Pancreas (tissue), 10 donors: ENCODE measurements at regions not wholly inside any gene's neighbourhood (a gene's known extent, or its start where the extent isn't known, plus 50 kb on each side); places are given as distances from the start of the nearest gene placed in this dataset.

Source experiments
- ATAC-seq, 4 donors: fragments of 200-7000 bp; cut with Tn5 transposase; one replicate each; pipeline versions ENCODE4 v1.8.0 to v1.9.1; 2020; ENCODE audit warnings: mild to moderate bottlenecking in 4 of 4, moderate library complexity in 4 of 4
- DNase-seq, 6 donors: peaks; one replicate each; pipeline ENCODE4 v3.0.0-alpha.2; 2020
- FAIRE-seq: peaks from 2 replicates; lab custom pipeline; 2012; peaks lifted over from hg19 to GRCh38; lab: Jason Lieb, UNC
- H3K27ac ChIP-seq, 4 donors: fragments of 200-600 bp; sonication (generic); 1 replicate in 3 of 4; 2 replicates in 1 of 4; pipeline versions ENCODE4 v1.5.0 to v1.8.0; 2020
- H3K27me3 ChIP-seq, 4 donors: fragments of 200-600 bp; one replicate each; pipeline ENCODE4 v1.8.0; 2021
- H3K36me3 ChIP-seq, 3 donors: fragments of 200-600 bp; sonication (generic) in 1 of 3; one replicate each; pipeline versions ENCODE4 v1.5.0 to v1.8.0; 2020 to 2021
- H3K4me1 ChIP-seq, 3 donors: fragments of 200-600 bp; one replicate each; pipeline ENCODE4 v1.8.0; 2021
- H3K4me3 ChIP-seq, 4 donors: fragments of 200-600 bp; sonication (generic) in 2 of 4; one replicate each; pipeline versions ENCODE4 v1.5.0 to v1.8.0; 2020 to 2021
- H3K9me3 ChIP-seq, 4 donors: fragments of 200-600 bp; one replicate each; pipeline ENCODE4 v1.8.0; 2021
- WGBS, 2 donors: extraction: QIAGEN DNeasy Blood & Tissue Kit; methylation state at CpG; one replicate each; pipeline ENCODE4 v1.1.7; 2013; 5-methylcytosine and 5-hydroxymethylcytosine counted together
- intact Hi-C, 3 donors: fragments of 100-400 bp; cut with DNase I; formaldehyde crosslinking; loops; one replicate each; pipeline versions ENCODE4 v1.11.1 to v1.14.2; 2022
- TF ChIP-seq, protein P1 (sequence below), 4 donors: fragments of 200-600 bp; sonication (generic) in 3 of 4; IDR thresholded peaks; one replicate each; pipeline versions ENCODE4 v1.5.0 to v1.8.0; 2021; ENCODE audit warnings: antibody characterized with exemption in 4 of 4
- donor health status: healthy with polysubstance abuse.
- donor health status: DM: no; HTN: no; CAD: no; lungs with moderate emphysema.
- donor health status: DM: no; HTN: no; CAD: no.
- donor health status: control.
- donor health status: control.
- donor health status: Bipolar disorder and iron deficiency.
- donor health status: DM: yes; HTN: yes; CAD: no.
- donor health status: DM: no; HTN: no; CAD: no.
- donor health status: DM: no; HTN: no; CAD: no.
- donor health status: DM: yes; HTN: yes; CAD: no.

DNA sequence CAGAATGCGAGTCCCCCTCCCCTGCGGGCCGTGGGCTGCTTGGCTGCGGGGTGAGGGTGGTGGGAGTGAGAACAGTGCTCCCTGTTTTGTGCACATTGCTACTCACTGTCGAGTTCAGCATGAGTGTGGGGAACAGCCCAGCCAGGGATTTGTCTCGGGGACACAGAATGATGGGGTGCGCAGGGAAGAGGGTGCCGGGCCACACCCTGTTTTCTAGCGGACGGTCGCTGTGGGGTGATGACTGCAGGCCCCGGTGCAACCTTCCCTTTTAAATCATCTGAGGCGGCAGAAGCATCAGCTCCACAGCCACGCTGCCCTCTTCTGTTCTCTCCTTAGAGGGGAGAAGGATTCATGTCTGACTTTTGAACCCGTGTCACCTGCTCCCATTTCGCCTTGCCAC lies 1051.2 kb downstream of the TBC1D22A start:
- DNase-seq (no peak), ATAC-seq (no peak), FAIRE-seq (no peak)
- Histone ChIP-seq H3K27ac (no peak overlapping the region), H3K4me3 (no peak overlapping the region), H3K4me1 (no peaks in the 10 kb centered on the region), H3K36me3 (no peaks in the 10 kb centered on the region), H3K9me3 (no peaks in the 10 kb centered on the region), H3K27me3 (no peaks in the 10 kb centered on the region)
- TF ChIP-seq, protein P1, sequence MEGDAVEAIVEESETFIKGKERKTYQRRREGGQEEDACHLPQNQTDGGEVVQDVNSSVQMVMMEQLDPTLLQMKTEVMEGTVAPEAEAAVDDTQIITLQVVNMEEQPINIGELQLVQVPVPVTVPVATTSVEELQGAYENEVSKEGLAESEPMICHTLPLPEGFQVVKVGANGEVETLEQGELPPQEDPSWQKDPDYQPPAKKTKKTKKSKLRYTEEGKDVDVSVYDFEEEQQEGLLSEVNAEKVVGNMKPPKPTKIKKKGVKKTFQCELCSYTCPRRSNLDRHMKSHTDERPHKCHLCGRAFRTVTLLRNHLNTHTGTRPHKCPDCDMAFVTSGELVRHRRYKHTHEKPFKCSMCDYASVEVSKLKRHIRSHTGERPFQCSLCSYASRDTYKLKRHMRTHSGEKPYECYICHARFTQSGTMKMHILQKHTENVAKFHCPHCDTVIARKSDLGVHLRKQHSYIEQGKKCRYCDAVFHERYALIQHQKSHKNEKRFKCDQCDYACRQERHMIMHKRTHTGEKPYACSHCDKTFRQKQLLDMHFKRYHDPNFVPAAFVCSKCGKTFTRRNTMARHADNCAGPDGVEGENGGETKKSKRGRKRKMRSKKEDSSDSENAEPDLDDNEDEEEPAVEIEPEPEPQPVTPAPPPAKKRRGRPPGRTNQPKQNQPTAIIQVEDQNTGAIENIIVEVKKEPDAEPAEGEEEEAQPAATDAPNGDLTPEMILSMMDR (IDR thresholded peaks at IDR 0.05) = no peak
- intact Hi-C loops = no loop called here
- 60 to 69% methylated on average over 16 of the region's 16 CpGs for WGBS, 2 donors

DNA sequence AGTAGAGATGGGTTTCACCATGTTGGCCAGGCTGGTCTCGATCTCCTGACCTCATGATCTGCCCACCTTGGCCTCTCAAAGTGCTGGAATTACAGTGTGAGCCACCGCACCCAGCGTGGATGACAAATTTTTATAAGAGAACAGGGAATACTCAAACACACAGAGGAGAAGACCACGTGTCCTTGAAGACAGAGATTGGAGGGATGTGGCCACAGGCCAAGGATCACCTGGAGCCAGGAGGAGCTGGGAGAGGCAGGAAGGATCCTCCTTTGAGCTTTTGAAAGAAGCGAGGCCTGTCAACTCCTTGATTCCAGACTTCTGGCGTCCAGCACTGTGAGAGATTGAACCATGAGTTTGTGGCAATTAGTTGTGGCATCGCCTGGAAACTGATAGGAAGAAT lies 1049.5 kb downstream of the TBC1D22A start:
- WGBS, 2 donors = 55 to 68% methylated on average over 7 of the region's 7 CpGs
- FAIRE-seq = no peak
- H3K4me1 ChIP-seq = no peaks in the 10 kb centered on the region
- ATAC-seq = no peak
- no peaks in the 10 kb centered on the region for H3K27me3 ChIP-seq
- H3K27ac ChIP-seq = no peak overlapping the region
- intact Hi-C loops = no loop called here
- H3K4me3 ChIP-seq = no peak overlapping the region
- DNase-seq = no peak
- no peaks in the 10 kb centered on the region for H3K36me3 ChIP-seq
- no peaks in the 10 kb centered on the region for H3K9me3 ChIP-seq
- TF ChIP-seq, protein P1 (IDR thresholded peaks at IDR 0.05) = no peak

- Histone ChIP-seq H3K27ac (no peak overlapping the region), H3K4me3 (no peak overlapping the region), H3K27me3 (no peaks in the 10 kb centered on the region), H3K4me1 (no peaks in the 10 kb centered on the region), H3K36me3 (no peaks in the 10 kb centered on the region), H3K9me3 (no peaks in the 10 kb centered on the region)
- WGBS, 2 donors = 51 to 54% methylated on average over 24 of the region's 24 CpGs
- FAIRE-seq (no peak), DNase-seq (no peak), ATAC-seq (no peak)
- TF ChIP-seq, protein P1 (IDR thresholded peaks at IDR 0.05) = no peak
- intact Hi-C loops = no loop called here
Observed at GRCh38 chr22:47810505-47811500, 1048.4 kb downstream of the TBC1D22A start.

DNA sequence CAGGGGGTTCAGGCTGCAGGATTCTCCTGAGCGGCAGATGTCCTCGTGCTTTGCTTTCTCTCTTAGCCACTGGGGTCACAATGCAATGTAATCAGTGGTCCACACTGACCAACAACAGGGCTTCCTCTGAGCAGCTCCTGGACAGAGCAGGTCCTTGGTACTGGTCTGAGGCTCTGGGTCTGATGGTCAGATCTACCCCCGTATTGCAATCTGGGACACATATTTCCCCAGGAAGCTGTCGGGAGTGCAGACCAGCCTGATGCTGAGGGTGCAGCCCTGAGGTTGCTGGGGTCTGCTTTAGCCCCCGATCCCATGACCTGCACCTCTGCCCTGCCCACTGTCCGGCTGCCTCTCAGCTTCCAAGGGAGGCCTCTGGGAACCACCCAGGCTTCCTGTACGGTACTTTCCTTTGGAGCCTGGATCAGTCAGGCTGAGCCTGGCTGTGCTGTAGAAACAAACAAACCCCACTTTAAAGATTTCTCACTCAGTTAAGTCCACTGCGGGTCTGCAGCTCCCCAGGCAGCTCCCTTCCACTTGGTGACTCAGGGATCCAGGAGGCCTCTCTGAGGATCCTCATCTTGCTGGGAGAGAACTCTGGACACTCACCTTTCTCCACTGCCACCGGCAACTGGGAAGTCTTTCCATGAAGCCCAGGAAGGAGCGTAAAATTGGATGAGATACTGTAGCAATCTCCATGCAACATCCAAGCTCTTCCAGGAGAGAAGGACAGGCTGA lies 1046.6 kb downstream of the TBC1D22A start:
- 73 to 81% methylated on average over 10 of the region's 10 CpGs for WGBS, 2 donors
- no peaks in the 10 kb centered on the region for H3K4me1 ChIP-seq
- intact Hi-C loops = no loop called here
- H3K27me3 ChIP-seq = no peaks in the 10 kb centered on the region
- no peak overlapping the region for H3K4me3 ChIP-seq
- FAIRE-seq (no peak), ATAC-seq (no peak), DNase-seq (no peak)
- no peaks in the 10 kb centered on the region for H3K9me3 ChIP-seq
- H3K27ac ChIP-seq = no peak overlapping the region
- TF ChIP-seq, protein P1 (IDR thresholded peaks at IDR 0.05) = no peak
- H3K36me3 ChIP-seq = no peaks in the 10 kb centered on the region
